WTC11 (cell line): ENCODE measurements at regions not wholly inside any gene's neighbourhood (a gene's known extent, or its start where the extent isn't known, plus 50 kb on each side); places are given as distances from the start of the nearest gene placed in this dataset.

ENCODE experiments used
- ATAC-seq: fragments of 200-7000 bp; cut with Tn5 transposase; 2 replicates; pipeline ENCODE4 v1.10.0; 2021; ENCODE audit warnings: mild to moderate bottlenecking, moderate library complexity
- CTCF ChIA-PET: fragments of 300-600 bp; sonication (Branson Sonifier 250); formaldehyde crosslinking; loops from one replicate; lab custom pipeline; 2021; ENCODE audit warnings: antibody characterized with exemption; lab: Charles Lee
- POLR2A ChIA-PET: fragments of 350-600 bp; sonication (Branson Sonifier 250); formaldehyde crosslinking; loops from one replicate; lab custom pipeline; 2021; ENCODE audit warnings: antibody characterized with exemption; lab: Charles Lee
- DNase-seq: peaks from one replicate; pipeline ENCODE4 v3.0.0; 2021; ENCODE audit warnings: low spot score
- H3K27ac Mint-ChIP-seq: 2 replicates; pipeline ENCODE4 v1.8.0; 2021; ENCODE audit warnings: mixed read lengths
- H3K27me3 Mint-ChIP-seq: 2 replicates; pipeline ENCODE4 v1.8.0; 2021; ENCODE audit warnings: low read depth, mild to moderate bottlenecking, moderate library complexity, mixed read lengths
- H3K36me3 Mint-ChIP-seq: 2 replicates; pipeline ENCODE4 v1.8.0; 2021; ENCODE audit warnings: mixed read lengths
- H3K4me1 Mint-ChIP-seq: 2 replicates; pipeline ENCODE4 v1.8.0; 2022; ENCODE audit warnings: mixed read lengths
- H3K4me3 Mint-ChIP-seq: 2 replicates; pipeline ENCODE4 v1.8.0; 2021; ENCODE audit warnings: mild to moderate bottlenecking, moderate library complexity, mixed read lengths
- H3K9me3 Mint-ChIP-seq: 2 replicates; pipeline ENCODE4 v1.8.0; 2021; ENCODE audit warnings: mixed read lengths
- AR ChIP-seq: fragments of 250-450 bp; sonication (Bioruptor Pico); IDR thresholded peaks from 2 replicates; pipeline ENCODE4 v1.9.0; 2021; ENCODE audit warnings: mild to moderate bottlenecking
- ATF1 ChIP-seq: sonication (generic); formaldehyde crosslinking; IDR thresholded peaks from 2 replicates; pipeline ENCODE4 v1.8.1; 2023; ENCODE audit warnings: mild to moderate bottlenecking, moderate library complexity, missing genetic modification reagents
- CREB1 ChIP-seq: sonication (generic); formaldehyde crosslinking; IDR thresholded peaks from 2 replicates; pipeline ENCODE4 v1.8.0; 2023; ENCODE audit warnings: mild to moderate bottlenecking, missing genetic modification reagents
- CREM ChIP-seq: sonication (generic); formaldehyde crosslinking; IDR thresholded peaks from 2 replicates; pipeline ENCODE4 v1.8.1; 2022; ENCODE audit warnings: mild to moderate bottlenecking, missing genetic modification reagents, moderate library complexity
- CTCF ChIP-seq: fragments of 200-600 bp; IDR thresholded peaks from 2 replicates; pipeline ENCODE4 v1.8.0; 2022; ENCODE audit warnings: antibody characterized with exemption
- FOXK1 ChIP-seq: sonication (generic); formaldehyde crosslinking; IDR thresholded peaks from 2 replicates; pipeline ENCODE4 v1.8.0; 2022; ENCODE audit warnings: mild to moderate bottlenecking, moderate library complexity, missing genetic modification reagents
- GABPB1 ChIP-seq: sonication (generic); formaldehyde crosslinking; IDR thresholded peaks from 2 replicates; pipeline ENCODE4 v1.8.1; 2023; ENCODE audit warnings: mild to moderate bottlenecking, missing genetic modification reagents
- GRHL2 ChIP-seq: fragments of 250-450 bp; sonication (Bioruptor Pico); IDR thresholded peaks from 2 replicates; pipeline ENCODE4 v1.8.0; 2022; ENCODE audit warnings: mild to moderate bottlenecking, moderate library complexity; ENCODE audit not compliant: insufficient replicate concordance, severe bottlenecking
- GTF2I ChIP-seq: fragments of 250-450 bp; sonication (Bioruptor Pico); conservative IDR thresholded peaks from 2 replicates; pipeline ENCODE4 v1.4.0; 2021; ENCODE audit warnings: mild to moderate bottlenecking
- MXD4 ChIP-seq: fragments of 250-450 bp; sonication (Bioruptor Pico); IDR thresholded peaks from 2 replicates; pipeline ENCODE4 v1.8.0; 2021; ENCODE audit warnings: mild to moderate bottlenecking, moderate library complexity, borderline replicate concordance
- NFE2L1 ChIP-seq: sonication (generic); formaldehyde crosslinking; IDR thresholded peaks from 2 replicates; pipeline ENCODE4 v1.8.1; 2023; ENCODE audit warnings: missing genetic modification reagents
- OVOL2 ChIP-seq: fragments of 250-450 bp; sonication (Bioruptor Pico); IDR thresholded peaks from 2 replicates; pipeline ENCODE4 v1.9.0; 2021; ENCODE audit warnings: mild to moderate bottlenecking, borderline replicate concordance
- SMAD3 ChIP-seq: sonication (generic); formaldehyde crosslinking; IDR thresholded peaks from 2 replicates; pipeline ENCODE4 v1.8.0; 2022; ENCODE audit warnings: missing genetic modification reagents, mild to moderate bottlenecking, borderline replicate concordance
- SOX15 ChIP-seq: fragments of 250-450 bp; sonication (Bioruptor Pico); IDR thresholded peaks from 2 replicates; pipeline ENCODE4 v1.9.0; 2021; ENCODE audit warnings: mild to moderate bottlenecking
- SP1 ChIP-seq: sonication (generic); formaldehyde crosslinking; conservative IDR thresholded peaks from 2 replicates; pipeline ENCODE4 v1.8.1; 2022; ENCODE audit warnings: missing genetic modification reagents
- TEAD1 ChIP-seq: sonication (generic); formaldehyde crosslinking; IDR thresholded peaks from 2 replicates; pipeline ENCODE4 v1.8.0; 2022; ENCODE audit warnings: mild to moderate bottlenecking, missing genetic modification reagents
- ZNF121 ChIP-seq: sonication (generic); formaldehyde crosslinking; IDR thresholded peaks from 2 replicates; pipeline ENCODE4 v1.8.0; 2023; ENCODE audit warnings: missing genetic modification reagents
- ZNF138 ChIP-seq: sonication (generic); formaldehyde crosslinking; conservative IDR thresholded peaks from 2 replicates; pipeline ENCODE4 v1.8.1; 2022; ENCODE audit warnings: mild to moderate bottlenecking, moderate library complexity, missing genetic modification reagents
- ZNF281 ChIP-seq: sonication (generic); formaldehyde crosslinking; IDR thresholded peaks from 2 replicates; pipeline ENCODE4 v1.8.0; 2023; ENCODE audit warnings: mild to moderate bottlenecking, missing genetic modification reagents
- ZNF396 ChIP-seq: fragments of 250-450 bp; sonication (Bioruptor Pico); IDR thresholded peaks from 2 replicates; pipeline ENCODE4 v1.8.0; 2021; ENCODE audit warnings: mild to moderate bottlenecking, moderate library complexity, borderline replicate concordance

GRCh38 chr4:112717856-112718255, 80.9 kb downstream of the LARP7 start:
- CTCF ChIA-PET, result interaction anchor here (0.9 to 1.1 kb wide), 2 partner anchors 47 to 48 kb away, joined by 3 to 6 read pairs; no protein-coding TSS in a partner anchor
- TF ChIP-seq SOX15 (CRISPR knock-in tag) (no peak), ZNF138 (CRISPR knock-in tag) (no peak), GRHL2 (CRISPR knock-in tag) (no peak), CREM (CRISPR knock-in tag) (no peak), OVOL2 (no peak), ZNF396 (CRISPR knock-in tag) (no peak), ZNF281 (CRISPR knock-in tag) (no peak), SMAD3 (no peak), GTF2I (CRISPR knock-in tag) (no peak), CTCF (no peak), ZNF121 (no peak), FOXK1 (CRISPR knock-in tag) (no peak), TEAD1 (CRISPR knock-in tag) (no peak), SP1 (CRISPR knock-in tag) (no peak), MXD4 (CRISPR knock-in tag) (no peak)
- ATAC-seq, result no peak

GRCh38 chr4:112721627-112722026, 84.7 kb downstream of the LARP7 start:
- no peaks in the 10 kb centered on the region for H3K9me3 Mint-ChIP-seq
- H3K4me1 Mint-ChIP-seq, result peaks cover 43% of the 10 kb centered on the region
- ATAC-seq (no peak), DNase-seq (no peak)
- no peaks in the 10 kb centered on the region for H3K27me3 Mint-ChIP-seq
- H3K4me3 Mint-ChIP-seq, result no peak overlapping the region
- no peak overlapping the region for H3K27ac Mint-ChIP-seq
- CTCF ChIA-PET, result interaction anchor here (1.1 to 3.3 kb wide), 2 partner anchors 44 to 94 kb away, joined by 9 to 13 read pairs; no protein-coding TSS in a partner anchor
- TF ChIP-seq CREB1, result no peak
- TF ChIP-seq ATF1 (CRISPR knock-in tag), result no peak
- no peak for TF ChIP-seq AR (CRISPR knock-in tag)
- no peak for TF ChIP-seq GABPB1 (CRISPR knock-in tag)
- TF ChIP-seq NFE2L1 (CRISPR knock-in tag), result no peak
- POLR2A ChIA-PET, result interaction anchor here (0.6 to 0.9 kb wide), 3 partner anchors 10 to 203 kb away, joined by 4 to 10 read pairs (median 6); no protein-coding TSS in a partner anchor
- H3K36me3 Mint-ChIP-seq, result peaks cover 10% of the 10 kb centered on the region

More at GRCh38 chr4:112717856-112718255, 80.9 kb downstream of the LARP7 start:
- Mint-ChIP-seq H3K36me3 (peaks cover 11% of the 10 kb centered on the region), H3K27me3 (no peaks in the 10 kb centered on the region), H3K27ac (peak overlapping the region; percentile 60), H3K9me3 (no peaks in the 10 kb centered on the region), H3K4me3 (no peak overlapping the region), H3K4me1 (peaks cover 37% of the 10 kb centered on the region)
- DNase-seq, result no peak
- POLR2A ChIA-PET, result no interaction called here
